Hepatocyte (in vitro differentiated cells): ENCODE measurements at regions not wholly inside any gene's neighbourhood (a gene's known extent, or its start where the extent isn't known, plus 50 kb on each side); places are given as distances from the start of the nearest gene placed in this dataset.

Experiments
- DNase-seq: peaks from one replicate; pipeline ENCODE4 v3.0.0-alpha.2; 2016; ENCODE audit warnings: low spot score
- H2AFZ ChIP-seq: fragments of 200-600 bp; sonication (generic); 2 replicates; pipeline ENCODE4 v1.6.0; 2016; ENCODE audit warnings: antibody characterized with exemption, mild to moderate bottlenecking
- H3K27ac ChIP-seq: fragments of 200-600 bp; sonication (generic); 2 replicates; pipeline ENCODE4 v1.5.1; 2016; ENCODE audit warnings: mild to moderate bottlenecking
- H3K27me3 ChIP-seq: fragments of 200-600 bp; sonication (generic); 2 replicates; pipeline ENCODE4 v1.6.1; 2016
- H3K36me3 ChIP-seq: fragments of 200-600 bp; sonication (generic); replicated peaks from 2 replicates; pipeline ENCODE4 v1.5.1; 2016; ENCODE audit warnings: low read depth; ENCODE audit not compliant: insufficient read depth
- H3K4me1 ChIP-seq: fragments of 200-600 bp; sonication (generic); 2 replicates; pipeline ENCODE4 v1.5.1; 2016; ENCODE audit warnings: mild to moderate bottlenecking, moderate library complexity; ENCODE audit not compliant: insufficient read depth
- H3K4me2 ChIP-seq: fragments of 200-600 bp; sonication (generic); 2 replicates; pipeline ENCODE4 v1.6.0; 2016
- H3K4me3 ChIP-seq: fragments of 200-600 bp; sonication (generic); 2 replicates; pipeline ENCODE4 v1.5.1; 2016; ENCODE audit warnings: mild to moderate bottlenecking
- H3K79me2 ChIP-seq: fragments of 200-600 bp; sonication (generic); 2 replicates; pipeline ENCODE4 v1.6.0; 2017; ENCODE audit warnings: mild to moderate bottlenecking
- H3K9me2 ChIP-seq: fragments of 200-600 bp; sonication (generic); replicated peaks from 2 replicates; pipeline ENCODE4 v1.6.0; 2017; ENCODE audit warnings: mild to moderate bottlenecking; ENCODE audit not compliant: insufficient read depth
- H3K9me3 ChIP-seq: fragments of 200-600 bp; sonication (generic); 2 replicates; pipeline ENCODE4 v1.5.1; 2016; ENCODE audit warnings: low read depth, mild to moderate bottlenecking
- H4K20me1 ChIP-seq: fragments of 200-600 bp; sonication (generic); 2 replicates; pipeline ENCODE4 v1.6.0; 2016; ENCODE audit warnings: mild to moderate bottlenecking; ENCODE audit not compliant: insufficient read depth, poor library complexity, severe bottlenecking
- EZH2 ChIP-seq: fragments of 200-600 bp; sonication (generic); IDR thresholded peaks from 2 replicates; pipeline ENCODE4 v1.6.1; 2016; ENCODE audit warnings: antibody characterized with exemption, mild to moderate bottlenecking, borderline replicate concordance
- EZH2phosphoT487 ChIP-seq: fragments of 200-600 bp; sonication (generic); IDR thresholded peaks from one replicate; pipeline ENCODE4 v1.6.1; 2018; ENCODE audit warnings: antibody characterized with exemption, mild to moderate bottlenecking, low read depth, moderate library complexity; ENCODE audit not compliant: unreplicated experiment, severe bottlenecking
- WGBS: methylation state at CpG from one replicate; pipeline ENCODE4 v1.1.6; 2016; ENCODE audit warnings: low lambda C conversion rate; ENCODE audit errors: missing lambda C conversion rate; 5-methylcytosine and 5-hydroxymethylcytosine counted together
- TF ChIP-seq, protein P1 (sequence below): fragments of 200-600 bp; sonication (generic); IDR thresholded peaks from 2 replicates; pipeline ENCODE4 v1.5.1; 2016; ENCODE audit warnings: antibody characterized with exemption, mild to moderate bottlenecking; ENCODE audit not compliant: poor library complexity

DNA sequence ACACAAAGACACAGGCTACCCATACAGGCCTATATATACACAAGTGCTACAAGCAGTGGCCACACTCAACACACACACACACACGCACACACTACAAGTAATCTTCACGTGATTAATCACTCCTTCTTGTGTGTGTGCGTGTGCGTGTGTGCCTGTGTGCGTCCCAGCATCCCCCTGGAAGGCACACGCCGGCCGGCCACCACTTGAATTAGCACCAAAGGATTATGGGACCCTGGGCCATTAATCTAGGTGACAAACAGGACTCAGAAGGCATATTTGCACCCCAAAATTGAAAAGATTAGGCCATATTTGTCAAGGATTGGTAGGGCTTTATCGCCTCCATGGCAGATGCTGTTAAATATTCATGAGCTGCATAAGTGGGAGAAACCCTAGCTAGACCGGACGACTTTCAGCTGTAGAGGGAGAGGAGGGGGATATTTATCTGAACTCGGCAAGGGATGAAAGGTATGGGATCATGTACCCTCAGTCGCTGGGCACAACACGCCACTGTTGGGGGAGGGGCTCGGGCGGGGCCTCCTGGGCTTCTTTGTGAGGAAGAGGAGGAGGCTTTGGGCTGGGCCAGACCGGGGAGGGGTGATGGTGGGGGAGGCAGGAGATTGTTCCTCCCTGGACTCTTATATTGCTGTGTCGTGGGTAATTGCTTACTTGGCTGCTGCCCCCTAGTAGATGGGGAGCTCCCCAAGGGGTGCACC lies 89.6 kb upstream of the LHX5 start:
- H3K27ac ChIP-seq: no peak overlapping the region
- no peaks in the 10 kb centered on the region for H3K9me3 ChIP-seq
- no peaks in the 10 kb centered on the region for H3K9me2 ChIP-seq
- no peaks in the 10 kb centered on the region for H3K4me1 ChIP-seq
- H4K20me1 ChIP-seq: no peaks in the 10 kb centered on the region
- no peak overlapping the region for H3K4me2 ChIP-seq
- no peak overlapping the region for H3K4me3 ChIP-seq
- H3K79me2 ChIP-seq: no peaks in the 10 kb centered on the region
- no peak for TF ChIP-seq EZH2
- TF ChIP-seq, protein P1, sequence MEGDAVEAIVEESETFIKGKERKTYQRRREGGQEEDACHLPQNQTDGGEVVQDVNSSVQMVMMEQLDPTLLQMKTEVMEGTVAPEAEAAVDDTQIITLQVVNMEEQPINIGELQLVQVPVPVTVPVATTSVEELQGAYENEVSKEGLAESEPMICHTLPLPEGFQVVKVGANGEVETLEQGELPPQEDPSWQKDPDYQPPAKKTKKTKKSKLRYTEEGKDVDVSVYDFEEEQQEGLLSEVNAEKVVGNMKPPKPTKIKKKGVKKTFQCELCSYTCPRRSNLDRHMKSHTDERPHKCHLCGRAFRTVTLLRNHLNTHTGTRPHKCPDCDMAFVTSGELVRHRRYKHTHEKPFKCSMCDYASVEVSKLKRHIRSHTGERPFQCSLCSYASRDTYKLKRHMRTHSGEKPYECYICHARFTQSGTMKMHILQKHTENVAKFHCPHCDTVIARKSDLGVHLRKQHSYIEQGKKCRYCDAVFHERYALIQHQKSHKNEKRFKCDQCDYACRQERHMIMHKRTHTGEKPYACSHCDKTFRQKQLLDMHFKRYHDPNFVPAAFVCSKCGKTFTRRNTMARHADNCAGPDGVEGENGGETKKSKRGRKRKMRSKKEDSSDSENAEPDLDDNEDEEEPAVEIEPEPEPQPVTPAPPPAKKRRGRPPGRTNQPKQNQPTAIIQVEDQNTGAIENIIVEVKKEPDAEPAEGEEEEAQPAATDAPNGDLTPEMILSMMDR: no peak
- TF ChIP-seq EZH2phosphoT487: no peak
- no peaks in the 10 kb centered on the region for H3K36me3 ChIP-seq
- peaks cover 23% of the 10 kb centered on the region for H3K27me3 ChIP-seq
- H2AFZ ChIP-seq: no peak overlapping the region
- no peak for DNase-seq
- 82% methylated on average over 18 of the region's 18 CpGs for WGBS

DNA sequence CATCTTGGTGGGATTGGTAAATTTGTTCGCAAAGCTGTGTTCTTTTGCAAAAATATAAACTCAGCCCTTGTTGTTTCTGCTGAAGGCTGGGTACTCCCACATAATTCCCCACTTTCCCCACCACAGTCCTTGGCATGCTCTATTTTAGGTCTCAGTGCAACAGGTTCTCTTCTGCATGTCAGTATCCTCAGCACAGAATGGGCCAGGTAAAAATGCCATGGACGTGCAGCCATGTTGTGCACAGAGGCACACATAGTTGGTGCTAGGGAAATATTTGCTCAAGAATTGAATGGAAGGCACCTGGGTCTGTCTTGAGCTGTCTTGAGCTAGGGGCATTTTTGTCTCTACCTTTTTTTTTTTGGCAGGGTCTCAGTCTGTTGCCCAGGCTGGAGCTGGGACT lies 87.8 kb upstream of the LHX5 start:
- peaks cover 14% of the 10 kb centered on the region for H3K27me3 ChIP-seq
- H2AFZ ChIP-seq: no peak overlapping the region
- no peaks in the 10 kb centered on the region for H3K9me3 ChIP-seq
- H3K4me2 ChIP-seq: no peak overlapping the region
- H4K20me1 ChIP-seq: no peaks in the 10 kb centered on the region
- no peaks in the 10 kb centered on the region for H3K4me1 ChIP-seq
- no peaks in the 10 kb centered on the region for H3K9me2 ChIP-seq
- H3K27ac ChIP-seq: no peak overlapping the region
- DNase-seq: no peak
- H3K79me2 ChIP-seq: no peaks in the 10 kb centered on the region
- TF ChIP-seq EZH2 (no peak), EZH2phosphoT487 (no peak)
- TF ChIP-seq, protein P1: no peak
- WGBS: 94% methylated on average over 2 of the region's 2 CpGs
- no peak overlapping the region for H3K4me3 ChIP-seq
- H3K36me3 ChIP-seq: no peaks in the 10 kb centered on the region

DNA sequence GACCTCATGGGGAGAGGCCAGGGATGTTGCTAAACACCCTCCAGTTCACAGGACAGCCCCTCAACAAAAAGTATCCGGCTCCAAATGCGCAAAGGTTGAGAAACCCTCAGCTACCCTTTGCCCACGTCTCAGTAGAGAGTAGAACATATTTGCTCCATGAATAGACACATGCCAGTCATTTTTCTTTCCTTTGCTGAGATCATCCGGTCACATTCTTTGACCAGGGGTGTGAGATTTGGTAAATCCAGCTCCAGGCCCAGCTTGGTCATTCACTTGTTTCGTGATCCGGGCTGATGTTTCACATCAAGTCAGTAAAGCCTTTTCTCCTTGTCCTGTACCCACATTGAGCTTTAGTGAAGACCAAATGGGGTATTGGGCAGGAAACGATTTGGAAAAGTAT lies 83.6 kb upstream of the LHX5 start:
- no peak overlapping the region for H3K4me3 ChIP-seq
- no peaks in the 10 kb centered on the region for H3K9me3 ChIP-seq
- H2AFZ ChIP-seq: no peak overlapping the region
- no peaks in the 10 kb centered on the region for H3K79me2 ChIP-seq
- H3K27me3 ChIP-seq: peaks cover 5% of the 10 kb centered on the region
- no peaks in the 10 kb centered on the region for H3K9me2 ChIP-seq
- 80% methylated on average over 7 of the region's 7 CpGs for WGBS
- TF ChIP-seq, protein P1: no peak
- TF ChIP-seq EZH2: no peak
- no peak for TF ChIP-seq EZH2phosphoT487
- no peaks in the 10 kb centered on the region for H3K4me1 ChIP-seq
- DNase-seq: no peak
- no peaks in the 10 kb centered on the region for H3K36me3 ChIP-seq
- no peak overlapping the region for H3K4me2 ChIP-seq
- H4K20me1 ChIP-seq: no peaks in the 10 kb centered on the region
- H3K27ac ChIP-seq: no peak overlapping the region
